ENCODE measurements at regions not wholly inside any gene's neighbourhood (a gene's known extent, or its start where the extent isn't known, plus 50 kb on each side); places are given as distances from the start of the nearest gene placed in this dataset.

DNA sequence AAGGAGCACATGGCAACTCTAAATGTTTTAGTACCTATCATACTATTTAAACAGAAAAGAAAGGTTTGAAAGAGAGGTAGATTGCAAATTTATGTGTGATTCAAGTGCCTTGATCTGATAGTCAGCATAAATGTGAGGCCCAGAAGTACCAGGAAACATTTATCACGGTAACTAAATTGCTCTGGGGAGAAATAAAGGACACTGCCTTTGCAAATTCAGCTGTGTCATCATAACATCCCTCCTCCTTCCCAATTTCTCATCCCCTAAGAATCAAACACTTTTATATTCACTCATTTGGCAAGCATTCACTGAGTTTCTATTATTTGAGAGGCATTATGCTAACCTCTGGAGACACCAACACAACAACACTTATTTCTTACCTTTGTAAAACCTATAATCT is 563.4 kb upstream of the CA10 start:
- Histone ChIP-seq H3K27ac (ENCODE audit: extremely low read depth, low read depth, low read length) (no peak overlapping the region), H3K4me1 (ENCODE audit: control insufficient read depth, insufficient read depth, low read length) (no peaks in the 10 kb centered on the region), H3K9me3 (ENCODE audit: control insufficient read depth, insufficient read depth, low read depth, low read length) (no peaks in the 10 kb centered on the region), H3K36me3 (ENCODE audit: control insufficient read depth in 2 of 2, insufficient read depth in 1 of 2, low read length in 2 of 2) (no peaks in the 10 kb centered on the region), H3K4me3 (ENCODE audit: low read depth, low read length) (no peak overlapping the region)
- POLR2A ChIA-PET, result no interaction called here
- CTCF ChIA-PET, result no interaction called here
- TF ChIP-seq YY1 (tag by site-specific recombination; IDR thresholded peaks at IDR 0.05) (no peak), ZBTB26 (tag by site-specific recombination; optimal IDR thresholded peaks at IDR 0.05) (no peak), SP3 (tag by site-specific recombination; IDR thresholded peaks at IDR 0.05) (no peak), ZNF488 (tag by site-specific recombination; IDR thresholded peaks at IDR 0.05) (no peak), ZNF169 (tag by site-specific recombination; IDR thresholded peaks at IDR 0.05) (no peak), ZNF837 (tag by site-specific recombination; IDR thresholded peaks at IDR 0.05) (no peak), ZNF664 (tag by site-specific recombination; IDR thresholded peaks at IDR 0.05) (no peak), ZNF777 (tag by site-specific recombination; IDR thresholded peaks at IDR 0.05; ENCODE audit: borderline replicate concordance) (no peak), ZNF561 (tag by site-specific recombination; IDR thresholded peaks at IDR 0.05; ENCODE audit: borderline replicate concordance) (no peak), RBAK (tag by site-specific recombination; IDR thresholded peaks at IDR 0.05) (no peak)

GRCh38 chr17:52710363-52710901 is 551.9 kb upstream of the CA10 start:
- no peak overlapping the region for H3K27ac ChIP-seq (ENCODE audit: extremely low read depth, low read depth, low read length)
- H3K4me1 ChIP-seq (ENCODE audit: control insufficient read depth, insufficient read depth, low read length), result no peaks in the 10 kb centered on the region
- TF ChIP-seq, protein P1, sequence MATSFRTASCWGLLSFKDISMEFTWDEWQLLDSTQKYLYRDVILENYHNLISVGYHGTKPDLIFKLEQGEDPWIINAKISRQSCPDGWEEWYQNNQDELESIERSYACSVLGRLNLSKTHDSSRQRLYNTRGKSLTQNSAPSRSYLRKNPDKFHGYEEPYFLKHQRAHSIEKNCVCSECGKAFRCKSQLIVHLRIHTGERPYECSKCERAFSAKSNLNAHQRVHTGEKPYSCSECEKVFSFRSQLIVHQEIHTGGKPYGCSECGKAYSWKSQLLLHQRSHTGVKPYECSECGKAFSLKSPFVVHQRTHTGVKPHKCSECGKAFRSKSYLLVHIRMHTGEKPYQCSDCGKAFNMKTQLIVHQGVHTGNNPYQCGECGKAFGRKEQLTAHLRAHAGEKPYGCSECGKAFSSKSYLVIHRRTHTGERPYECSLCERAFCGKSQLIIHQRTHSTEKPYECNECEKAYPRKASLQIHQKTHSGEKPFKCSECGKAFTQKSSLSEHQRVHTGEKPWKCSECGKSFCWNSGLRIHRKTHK (tag by site-specific recombination; IDR thresholded peaks at IDR 0.05), result no peak
- TF ChIP-seq REPIN1 (tag by site-specific recombination; IDR thresholded peaks at IDR 0.05; ENCODE audit: low read depth) (no peak), ZNF23 (tag by site-specific recombination; IDR thresholded peaks at IDR 0.05; ENCODE audit: borderline replicate concordance) (no peak)
- H3K9me3 ChIP-seq (ENCODE audit: control insufficient read depth, insufficient read depth, low read depth, low read length), result no peaks in the 10 kb centered on the region
- POLR2A ChIA-PET, result no interaction called here
- CTCF ChIA-PET, result interaction anchor here (0.7 kb wide), 1 partner anchor 320 kb away, joined by 5 read pairs; no protein-coding TSS in a partner anchor
- no peak overlapping the region for H3K4me3 ChIP-seq (ENCODE audit: low read depth, low read length)
- H3K36me3 ChIP-seq (ENCODE audit: control insufficient read depth in 2 of 2, insufficient read depth in 1 of 2, low read length in 2 of 2), result no peaks in the 10 kb centered on the region

DNA sequence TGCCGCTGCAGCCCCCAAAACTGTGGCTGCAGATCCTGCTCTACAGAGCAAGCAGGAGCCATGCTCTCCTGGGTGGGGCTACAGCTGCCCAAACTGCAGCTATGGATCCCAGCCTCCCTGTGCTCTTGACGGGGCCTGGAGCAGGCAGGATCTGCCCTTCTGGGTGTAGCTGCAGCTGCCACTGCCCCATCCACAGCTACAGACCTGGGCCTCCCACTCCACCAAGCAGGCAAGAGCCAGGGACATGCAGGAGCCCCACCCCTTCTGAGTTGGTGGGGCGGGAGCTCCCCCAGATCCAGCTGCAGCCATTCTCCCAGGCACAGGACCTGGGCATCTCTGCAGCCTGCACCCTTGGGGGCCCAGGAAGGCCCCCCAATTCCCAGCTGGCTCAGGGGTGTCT is 551.2 kb upstream of the CA10 start:
- H3K4me1 ChIP-seq (ENCODE audit: control insufficient read depth, insufficient read depth, low read length), result no peaks in the 10 kb centered on the region

DNA sequence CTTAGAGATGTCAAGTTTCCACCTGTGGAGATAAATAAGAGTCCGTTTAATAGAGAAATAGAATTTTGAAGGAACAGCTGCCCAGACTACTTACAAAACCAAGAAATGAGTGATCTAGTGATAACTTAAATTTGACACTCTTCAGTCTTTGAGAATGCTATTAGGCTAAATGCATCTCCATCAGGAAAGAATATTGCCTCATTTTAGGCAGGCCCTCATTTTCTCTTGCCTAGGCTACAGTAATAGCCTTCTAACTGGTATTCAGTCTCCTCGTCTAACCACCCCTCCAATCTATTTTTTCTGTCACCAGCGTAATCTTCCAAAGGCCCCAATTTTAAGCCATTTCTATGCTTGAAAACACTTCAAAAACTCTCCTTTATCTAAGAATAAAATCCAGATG is 537.8 kb upstream of the CA10 start:
- Histone ChIP-seq H3K4me3 (ENCODE audit: low read depth, low read length) (no peak overlapping the region), H3K9me3 (ENCODE audit: control insufficient read depth, insufficient read depth, low read depth, low read length) (no peaks in the 10 kb centered on the region), H3K4me1 (ENCODE audit: control insufficient read depth, insufficient read depth, low read length) (no peaks in the 10 kb centered on the region), H3K36me3 (ENCODE audit: control insufficient read depth in 2 of 2, insufficient read depth in 1 of 2, low read length in 2 of 2) (no peaks in the 10 kb centered on the region), H3K27ac (ENCODE audit: extremely low read depth, low read depth, low read length) (no peak overlapping the region)
- ChIA-PET POLR2A (no interaction called here), CTCF (no interaction called here)
- TF ChIP-seq REPIN1 (tag by site-specific recombination; IDR thresholded peaks at IDR 0.05; ENCODE audit: low read depth) (no peak), ZNF292 (tag by site-specific recombination; IDR thresholded peaks at IDR 0.05; ENCODE audit: borderline replicate concordance, low read depth) (no peak), CTCF (tag by site-specific recombination; IDR thresholded peaks at IDR 0.05) (no peak), RBAK (tag by site-specific recombination; IDR thresholded peaks at IDR 0.05) (no peak), ZNF24 (tag by site-specific recombination; IDR thresholded peaks at IDR 0.05) (no peak), ZNF341 (tag by site-specific recombination; IDR thresholded peaks at IDR 0.05; ENCODE audit: low read depth) (no peak), ZNF2 (tag by site-specific recombination; IDR thresholded peaks at IDR 0.05) (no peak), ZSCAN18 (tag by site-specific recombination; IDR thresholded peaks at IDR 0.05) (no peak), ZNF311 (tag by site-specific recombination; IDR thresholded peaks at IDR 0.05; ENCODE audit: borderline replicate concordance) (no peak)

More for the DNA sequence above, 551.2 kb upstream of the CA10 start:
- CTCF ChIA-PET, result interaction anchor here (0.7 kb wide), 1 partner anchor 320 kb away, joined by 5 read pairs; no protein-coding TSS in a partner anchor
- Histone ChIP-seq H3K9me3 (ENCODE audit: control insufficient read depth, insufficient read depth, low read depth, low read length) (no peaks in the 10 kb centered on the region), H3K27ac (ENCODE audit: extremely low read depth, low read depth, low read length) (no peak overlapping the region), H3K36me3 (ENCODE audit: control insufficient read depth in 2 of 2, insufficient read depth in 1 of 2, low read length in 2 of 2) (no peaks in the 10 kb centered on the region), H3K4me3 (ENCODE audit: low read depth, low read length) (no peak overlapping the region)
- POLR2A ChIA-PET, result no interaction called here
- TF ChIP-seq ZNF76 (tag by site-specific recombination; IDR thresholded peaks at IDR 0.05; ENCODE audit: borderline replicate concordance, low read depth), result no peak
